PC-3 (cell line): ENCODE measurements at regions not wholly inside any gene's neighbourhood (a gene's known extent, or its start where the extent isn't known, plus 50 kb on each side); places are given as distances from the start of the nearest gene placed in this dataset.

ENCODE experiments used
- EZH2 ChIP-seq: fragments of 300-600 bp; sonication (generic); IDR thresholded peaks from one replicate; pipeline ENCODE4 v1.6.1; 2017; ENCODE audit warnings: antibody characterized with exemption, mild to moderate bottlenecking, low read length; ENCODE audit not compliant: unreplicated experiment
- TF ChIP-seq, protein P1 (sequence below): fragments of 300-600 bp; sonication (generic); conservative IDR thresholded peaks from 2 replicates; pipeline ENCODE4 v1.5.1; 2017; ENCODE audit warnings: antibody characterized with exemption, low read depth, mild to moderate bottlenecking, low read length

GRCh38 chr1:30601316-30602085, 121.9 kb downstream of the MATN1 start:
- TF ChIP-seq, protein P1, sequence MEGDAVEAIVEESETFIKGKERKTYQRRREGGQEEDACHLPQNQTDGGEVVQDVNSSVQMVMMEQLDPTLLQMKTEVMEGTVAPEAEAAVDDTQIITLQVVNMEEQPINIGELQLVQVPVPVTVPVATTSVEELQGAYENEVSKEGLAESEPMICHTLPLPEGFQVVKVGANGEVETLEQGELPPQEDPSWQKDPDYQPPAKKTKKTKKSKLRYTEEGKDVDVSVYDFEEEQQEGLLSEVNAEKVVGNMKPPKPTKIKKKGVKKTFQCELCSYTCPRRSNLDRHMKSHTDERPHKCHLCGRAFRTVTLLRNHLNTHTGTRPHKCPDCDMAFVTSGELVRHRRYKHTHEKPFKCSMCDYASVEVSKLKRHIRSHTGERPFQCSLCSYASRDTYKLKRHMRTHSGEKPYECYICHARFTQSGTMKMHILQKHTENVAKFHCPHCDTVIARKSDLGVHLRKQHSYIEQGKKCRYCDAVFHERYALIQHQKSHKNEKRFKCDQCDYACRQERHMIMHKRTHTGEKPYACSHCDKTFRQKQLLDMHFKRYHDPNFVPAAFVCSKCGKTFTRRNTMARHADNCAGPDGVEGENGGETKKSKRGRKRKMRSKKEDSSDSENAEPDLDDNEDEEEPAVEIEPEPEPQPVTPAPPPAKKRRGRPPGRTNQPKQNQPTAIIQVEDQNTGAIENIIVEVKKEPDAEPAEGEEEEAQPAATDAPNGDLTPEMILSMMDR = no peak
- TF ChIP-seq EZH2 = no peak
